BLaER1 treated with 17β-estradiol and CSF1 and Interleukin-3, amounts not matched to agents 10 nM and 100 nM (cell line): ENCODE measurements at regions not wholly inside any gene's neighbourhood (a gene's known extent, or its start where the extent isn't known, plus 50 kb on each side); places are given as distances from the start of the nearest gene placed in this dataset.
"Not testable (repeated sequence)": the region's sequence is repeated elsewhere in the genome, so short reads cannot be mapped to it uniquely, and the experiment has no call there.

Experiments
- H3K27ac ChIP-seq, 11 experiments: shearing (Covaris generic); formaldehyde crosslinking; 2 replicates each; pipeline ENCODE4 v1.8.1; 2022
- H3K27me3 ChIP-seq, 11 experiments: shearing (Covaris generic); formaldehyde crosslinking; 2 replicates each; pipeline ENCODE4 v1.8.1; 2022
- H3K36me3 ChIP-seq, 11 experiments: shearing (Covaris generic); formaldehyde crosslinking; 2 replicates each; pipeline ENCODE4 v1.8.1; 2022
- H3K4me1 ChIP-seq, 10 experiments: shearing (Covaris generic); formaldehyde crosslinking; 2 replicates each; pipeline ENCODE4 v1.8.1; 2022
- H3K4me2 ChIP-seq, 11 experiments: shearing (Covaris generic); formaldehyde crosslinking; 2 replicates each; pipeline ENCODE4 v1.8.1; 2022
- H3K4me3 ChIP-seq, 10 experiments: shearing (Covaris generic); formaldehyde crosslinking; 2 replicates each; pipeline ENCODE4 v1.8.1; 2022
- H3K9ac ChIP-seq, 11 experiments: shearing (Covaris generic); formaldehyde crosslinking; 2 replicates each; pipeline ENCODE4 v1.8.1; 2022
- H3K9me3 ChIP-seq, 11 experiments: shearing (Covaris generic); formaldehyde crosslinking; replicated peaks in 1 of 11; 2 replicates each; pipeline ENCODE4 v1.8.1; 2022
- H4K20me1 ChIP-seq, 11 experiments: shearing (Covaris generic); formaldehyde crosslinking; 2 replicates each; pipeline ENCODE4 v1.8.1; 2022
- Cebpa-rat ChIP-seq, 11 experiments: shearing (Covaris generic); IDR thresholded peaks; 2 replicates each; pipeline ENCODE4 v1.8.1; 2022

GRCh38 chr1:55441489-55441888 lies 226.3 kb upstream of the USP24 start:
- peaks cover 0 to 38% (median 8%) of the 10 kb centered on the region in 10 experiments; a peak in 14 of 20 replicates for H3K4me1 ChIP-seq

DNA sequence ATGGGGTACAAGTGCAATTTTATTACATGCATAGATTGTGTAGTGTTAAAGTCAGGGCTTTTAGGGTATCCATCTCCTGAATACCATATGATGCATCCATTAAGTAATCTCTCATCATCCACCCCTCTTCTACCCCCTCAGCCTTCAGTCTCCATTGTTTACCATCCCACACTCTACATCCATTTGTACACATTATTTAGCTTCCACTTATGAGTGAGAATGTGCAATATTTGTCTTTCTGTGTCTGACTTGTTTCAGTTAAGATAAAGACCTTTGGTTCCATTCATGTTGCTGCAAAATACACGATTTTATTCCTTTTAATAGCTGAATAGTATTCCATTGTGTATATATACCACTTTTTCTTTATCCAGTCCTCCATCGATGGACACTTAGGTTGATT lies 222.5 kb upstream of the USP24 start:
- no peaks in the 10 kb centered on the region for H3K27me3 ChIP-seq
- H3K27ac ChIP-seq, result no peak overlapping the region
- H3K4me2 ChIP-seq, result no peak overlapping the region
- no peak for TF ChIP-seq Cebpa-rat (IDR thresholded peaks at IDR 0.05)
- no peaks in the 10 kb centered on the region for H3K36me3 ChIP-seq
- H3K9me3 ChIP-seq, result no peaks in the 10 kb centered on the region; a peak in 1 of 22 replicates
- peaks cover 0 to 7% (median 0%) of the 10 kb centered on the region in 10 experiments; a peak in 5 of 20 replicates for H3K4me1 ChIP-seq
- no peak overlapping the region for H3K4me3 ChIP-seq
- no peak overlapping the region for H3K9ac ChIP-seq
- H4K20me1 ChIP-seq, result no peaks in the 10 kb centered on the region

More at GRCh38 chr1:55441489-55441888, 226.3 kb upstream of the USP24 start:
- no peaks in the 10 kb centered on the region for H4K20me1 ChIP-seq
- no peak overlapping the region for H3K27ac ChIP-seq
- H3K9ac ChIP-seq, result no peak overlapping the region
- H3K4me2 ChIP-seq, result no peak overlapping the region
- no peak for TF ChIP-seq Cebpa-rat (IDR thresholded peaks at IDR 0.05)
- H3K4me3 ChIP-seq, result no peak overlapping the region
- no peaks in the 10 kb centered on the region for H3K36me3 ChIP-seq
- no peaks in the 10 kb centered on the region for H3K9me3 ChIP-seq
- H3K27me3 ChIP-seq, result no peaks in the 10 kb centered on the region

GRCh38 chr1:55430720-55431119 lies 215.6 kb upstream of the USP24 start:
- H3K4me1 ChIP-seq, result peaks cover 0 to 21% (median 0%) of the 10 kb centered on the region in 10 experiments; a peak in 6 of 20 replicates
- not testable (repeated sequence) for H3K4me2 ChIP-seq, H3K27me3 ChIP-seq, H3K4me3 ChIP-seq, H4K20me1 ChIP-seq, H3K27ac ChIP-seq, H3K9ac ChIP-seq, H3K36me3 ChIP-seq, H3K9me3 ChIP-seq

DNA sequence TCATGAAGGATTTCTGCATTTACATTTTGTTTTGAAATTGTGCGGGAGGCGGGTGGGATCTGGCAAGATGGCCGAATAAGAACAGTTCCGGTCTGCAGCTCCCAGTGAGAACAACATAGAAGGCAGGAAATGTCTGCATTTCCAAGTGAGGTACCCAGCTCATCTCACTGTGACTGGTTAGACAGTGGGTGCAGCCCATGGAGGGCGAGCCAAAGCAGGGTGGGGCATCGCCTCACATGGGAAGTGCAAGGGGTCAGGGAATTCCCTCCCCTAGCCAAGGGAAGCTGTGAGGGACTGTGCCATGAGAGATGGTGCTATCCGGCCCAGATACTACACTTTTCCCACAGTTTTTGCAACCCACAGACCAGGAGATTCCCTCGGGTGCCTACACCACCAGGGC lies 215.0 kb upstream of the USP24 start:
- H3K4me1 ChIP-seq, result peaks cover 0 to 21% (median 0%) of the 10 kb centered on the region in 10 experiments; a peak in 6 of 20 replicates
- H3K4me2 ChIP-seq, H3K27me3 ChIP-seq, H3K9me3 ChIP-seq, H3K4me3 ChIP-seq, H3K36me3 ChIP-seq, H4K20me1 ChIP-seq, H3K27ac ChIP-seq, H3K9ac ChIP-seq: not testable (repeated sequence)

DNA sequence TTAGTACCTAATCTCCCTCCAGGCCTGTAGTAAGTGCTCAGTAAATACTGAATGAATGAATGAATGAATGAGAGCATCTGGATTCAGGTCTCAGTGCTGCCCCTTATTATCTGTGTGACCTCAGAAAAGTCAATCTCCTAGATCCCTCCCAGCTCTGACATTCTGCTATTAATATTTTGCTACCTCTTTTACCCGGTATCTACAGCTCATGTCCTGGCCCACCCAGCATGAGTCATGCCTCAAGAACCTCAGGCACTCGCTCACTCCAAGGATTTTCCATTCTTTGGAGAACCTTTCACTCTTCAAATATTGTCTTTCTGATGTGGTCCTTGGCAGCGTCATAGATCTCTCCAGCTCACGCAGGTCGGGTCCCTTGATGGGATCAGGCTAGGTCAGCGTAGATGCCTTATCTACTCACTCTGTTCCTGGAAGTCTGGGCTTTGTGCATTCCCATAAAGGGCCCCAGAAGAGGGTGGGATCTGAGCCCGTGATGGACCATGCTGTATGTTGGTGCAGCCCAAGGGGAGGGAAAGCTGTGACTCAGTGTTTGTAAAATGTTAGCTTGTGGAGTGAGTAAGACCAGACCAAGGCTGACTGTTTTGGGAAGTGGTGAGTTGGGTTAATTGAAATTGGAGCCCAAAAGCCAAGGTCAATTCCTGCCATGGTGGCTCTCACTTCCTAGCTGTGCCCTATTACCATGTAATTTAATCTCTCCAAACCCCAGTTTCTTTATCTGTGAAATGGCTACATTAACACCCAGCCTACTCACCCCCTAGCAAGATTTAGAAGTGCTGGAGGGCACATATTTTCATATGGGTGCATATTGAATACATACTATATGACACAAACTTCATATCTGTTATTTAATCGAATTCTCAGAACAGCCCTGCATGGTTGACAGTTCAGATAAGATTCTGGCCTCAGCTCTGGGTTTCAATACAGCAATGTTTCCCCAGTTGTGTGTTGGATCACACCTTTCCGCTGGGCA lies 214.1 kb upstream of the USP24 start:
- Histone ChIP-seq H3K27me3 (no peaks in the 10 kb centered on the region), H3K9ac (no peak overlapping the region), H3K27ac (no peak overlapping the region), H3K4me3 (no peak overlapping the region), H3K36me3 (no peaks in the 10 kb centered on the region), H3K9me3 (peaks cover 0 to 5% (median 0%) of the 10 kb centered on the region in 11 experiments; a peak in 1 of 22 replicates), H3K4me1 (peaks cover 0 to 21% (median 0%) of the 10 kb centered on the region in 10 experiments; a peak in 6 of 20 replicates), H3K4me2 (peak overlapping the region in 3 of 11 experiments; percentile 15 to 51 (median 20); a peak in 3 of 22 replicates), H4K20me1 (no peaks in the 10 kb centered on the region)
- TF ChIP-seq Cebpa-rat (IDR thresholded peaks at IDR 0.05), result no peak

GRCh38 chr1:55428231-55428630 lies 213.1 kb upstream of the USP24 start:
- Histone ChIP-seq H3K4me2 (no peak overlapping the region), H3K9me3 (peaks cover 0 to 5% (median 0%) of the 10 kb centered on the region in 11 experiments; a peak in 1 of 22 replicates), H3K4me1 (peaks cover 0 to 27% (median 0%) of the 10 kb centered on the region in 10 experiments; a peak in 6 of 20 replicates), H3K36me3 (no peaks in the 10 kb centered on the region), H3K9ac (no peak overlapping the region), H4K20me1 (no peaks in the 10 kb centered on the region), H3K27me3 (no peaks in the 10 kb centered on the region), H3K27ac (no peak overlapping the region), H3K4me3 (no peak overlapping the region)
- TF ChIP-seq Cebpa-rat (IDR thresholded peaks at IDR 0.05), result no peak

- H3K27ac ChIP-seq, result no peak overlapping the region
- no peak overlapping the region for H3K4me3 ChIP-seq
- peaks cover 0 to 7% (median 0%) of the 10 kb centered on the region in 11 experiments; a peak in 2 of 22 replicates for H3K9me3 ChIP-seq
- H3K4me1 ChIP-seq, result peaks cover 0 to 30% (median 0%) of the 10 kb centered on the region in 10 experiments; a peak in 6 of 20 replicates
- H3K9ac ChIP-seq, result no peak overlapping the region
- no peaks in the 10 kb centered on the region for H3K27me3 ChIP-seq
- TF ChIP-seq Cebpa-rat (IDR thresholded peaks at IDR 0.05), result no peak
- no peak overlapping the region for H3K4me2 ChIP-seq
- no peaks in the 10 kb centered on the region for H4K20me1 ChIP-seq
- no peaks in the 10 kb centered on the region for H3K36me3 ChIP-seq
Measured at GRCh38 chr1:55427606-55428005, 212.4 kb upstream of the USP24 start.

DNA sequence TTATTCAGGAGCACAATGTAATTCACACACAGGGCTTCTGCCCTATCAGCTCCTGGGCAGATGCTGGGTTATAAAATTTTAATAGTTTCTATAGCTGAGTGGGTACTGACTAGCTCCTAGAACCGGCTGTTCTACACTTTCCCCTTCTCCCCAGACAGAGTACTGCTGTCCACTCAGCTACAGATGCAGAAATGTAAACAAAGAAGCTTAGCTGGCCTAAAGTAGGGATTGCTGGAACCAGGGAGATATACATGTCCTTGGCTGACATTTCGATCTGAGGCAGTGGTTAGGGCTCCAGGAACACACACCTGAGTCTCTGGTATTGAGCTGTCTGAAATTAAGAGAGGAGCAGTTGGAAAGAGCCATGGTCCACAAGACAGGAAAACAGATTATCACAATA lies 211.5 kb upstream of the USP24 start:
- peaks cover 0 to 16% (median 7%) of the 10 kb centered on the region in 11 experiments; a peak in 11 of 22 replicates for H3K9me3 ChIP-seq
- no peak overlapping the region for H3K27ac ChIP-seq
- TF ChIP-seq Cebpa-rat (IDR thresholded peaks at IDR 0.05), result no peak
- H3K27me3 ChIP-seq, result no peaks in the 10 kb centered on the region
- no peak overlapping the region for H3K4me3 ChIP-seq
- no peaks in the 10 kb centered on the region for H3K36me3 ChIP-seq
- H4K20me1 ChIP-seq, result no peaks in the 10 kb centered on the region
- H3K4me1 ChIP-seq, result peaks cover 0 to 30% (median 0%) of the 10 kb centered on the region in 10 experiments; a peak in 6 of 20 replicates
- no peak overlapping the region for H3K9ac ChIP-seq
- 0 out of 22 replicates have a peak overlapping the region, but pooled peaks of 3 of the 11 experiments have one; percentile 5 to 15 (median 12) for H3K4me2 ChIP-seq

- Histone ChIP-seq H3K9me3 (peaks cover 0 to 16% (median 7%) of the 10 kb centered on the region in 11 experiments; a peak in 11 of 22 replicates), H4K20me1 (no peaks in the 10 kb centered on the region), H3K4me3 (no peak overlapping the region), H3K36me3 (no peaks in the 10 kb centered on the region), H3K9ac (no peak overlapping the region), H3K4me1 (peaks cover 0 to 30% (median 0%) of the 10 kb centered on the region in 10 experiments; a peak in 6 of 20 replicates), H3K27ac (no peak overlapping the region), H3K27me3 (no peaks in the 10 kb centered on the region), H3K4me2 (0 out of 22 replicates have a peak overlapping the region, but pooled peaks of 3 of the 11 experiments have one; percentile 5 to 15 (median 12))
- no peak for TF ChIP-seq Cebpa-rat (IDR thresholded peaks at IDR 0.05)
Measured at GRCh38 chr1:55426156-55426555, 211.0 kb upstream of the USP24 start.
